ENCODE measurements at regions not wholly inside any gene's neighbourhood (a gene's known extent, or its start where the extent isn't known, plus 50 kb on each side); places are given as distances from the start of the nearest gene placed in this dataset.
"Not testable (repeated sequence)": the region's sequence is repeated elsewhere in the genome, so short reads cannot be mapped to it uniquely, and the experiment has no call there.

DNA sequence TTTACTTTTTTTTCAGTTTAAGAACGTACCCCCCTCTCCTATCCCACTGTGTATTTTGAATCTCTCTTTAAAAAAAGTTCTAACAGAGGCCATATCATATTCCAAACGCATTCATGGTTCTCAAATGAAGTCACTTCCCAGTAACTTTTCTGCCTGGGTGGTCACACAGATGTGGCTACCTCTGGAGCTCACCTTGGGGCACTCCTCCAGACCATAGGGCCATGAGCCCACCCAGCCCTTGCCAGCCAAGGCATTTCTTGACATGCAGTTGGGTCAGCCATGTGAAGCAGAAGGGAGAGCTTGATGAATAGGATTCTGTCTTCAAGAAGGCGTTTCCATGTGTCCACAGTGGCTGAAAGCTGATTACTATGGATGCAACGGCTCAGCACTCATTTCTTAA is 239.3 kb downstream of the RAB11FIP2 start:
- DNase-seq (ENCODE audit: low spot score): no peak
- in situ Hi-C loops (cut with HindIII; ENCODE audit: low sequenced_read_pairs): no loop called here

DNA sequence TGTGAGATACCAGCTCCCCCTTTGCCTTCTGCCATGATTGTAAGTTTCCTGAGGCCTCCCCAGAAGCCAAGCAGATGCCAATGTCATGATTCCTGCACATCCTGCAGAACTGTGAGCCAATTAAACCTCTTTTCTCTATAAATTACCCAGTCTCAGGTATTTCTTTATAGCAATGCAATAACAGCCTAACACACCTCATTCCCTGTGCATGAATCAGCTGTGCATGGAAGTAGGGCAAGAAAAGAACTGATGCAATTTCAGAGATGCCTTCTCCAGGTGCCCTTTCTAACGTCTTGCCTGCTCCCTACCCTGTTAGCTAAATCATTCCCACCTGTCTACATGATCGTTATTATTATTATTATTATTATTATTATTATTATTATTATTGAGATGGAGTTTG is 230.9 kb downstream of the RAB11FIP2 start:
- in situ Hi-C loops (cut with HindIII; ENCODE audit: low sequenced_read_pairs); DNase-seq (ENCODE audit: low spot score): not testable (repeated sequence)

DNA sequence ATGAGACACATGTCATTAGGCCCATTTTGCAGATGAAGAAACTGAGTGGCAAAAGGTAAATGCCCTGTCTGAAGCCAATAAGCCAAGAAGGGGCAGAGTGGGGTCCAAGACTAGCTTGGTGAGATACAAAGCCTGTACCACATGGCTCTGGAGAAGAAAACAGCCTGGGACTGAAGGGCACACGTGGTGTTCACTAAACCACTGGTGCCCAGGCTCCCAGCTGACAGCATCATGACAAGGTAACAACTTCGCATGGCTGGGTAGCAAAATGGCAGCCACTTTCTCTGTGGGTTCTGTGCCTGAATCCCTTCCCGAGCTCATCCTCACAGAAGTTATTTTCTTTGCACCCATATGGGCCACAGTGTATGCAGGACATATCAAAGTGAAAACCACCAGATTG is 229.6 kb downstream of the RAB11FIP2 start:
- no peak for DNase-seq (ENCODE audit: low spot score)

DNA sequence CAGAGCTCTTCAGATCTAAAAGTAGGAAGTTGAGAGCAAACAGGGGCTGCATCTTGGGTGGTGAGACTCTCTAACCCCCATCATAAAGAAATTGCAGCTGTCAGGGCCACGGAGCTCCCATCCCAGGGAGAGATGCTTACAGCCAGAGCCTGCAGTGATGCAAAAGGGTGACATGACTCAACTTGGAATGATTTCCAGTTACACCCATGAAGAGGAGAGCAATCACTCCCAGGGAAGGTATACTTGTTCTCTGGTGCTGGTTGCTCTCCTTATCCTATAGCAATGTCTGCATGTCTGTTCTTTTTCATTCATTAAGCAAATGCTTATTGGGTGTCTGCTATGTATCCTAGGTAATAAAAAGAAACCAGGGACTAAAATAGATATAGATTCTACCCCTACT is 228.0 kb downstream of the RAB11FIP2 start:
- no peak for DNase-seq (ENCODE audit: low spot score)
- in situ Hi-C loops (cut with HindIII; ENCODE audit: low sequenced_read_pairs): no loop called here

More for the DNA sequence above, 229.6 kb downstream of the RAB11FIP2 start:
- in situ Hi-C loops (cut with HindIII; ENCODE audit: low sequenced_read_pairs): no loop called here

DNA sequence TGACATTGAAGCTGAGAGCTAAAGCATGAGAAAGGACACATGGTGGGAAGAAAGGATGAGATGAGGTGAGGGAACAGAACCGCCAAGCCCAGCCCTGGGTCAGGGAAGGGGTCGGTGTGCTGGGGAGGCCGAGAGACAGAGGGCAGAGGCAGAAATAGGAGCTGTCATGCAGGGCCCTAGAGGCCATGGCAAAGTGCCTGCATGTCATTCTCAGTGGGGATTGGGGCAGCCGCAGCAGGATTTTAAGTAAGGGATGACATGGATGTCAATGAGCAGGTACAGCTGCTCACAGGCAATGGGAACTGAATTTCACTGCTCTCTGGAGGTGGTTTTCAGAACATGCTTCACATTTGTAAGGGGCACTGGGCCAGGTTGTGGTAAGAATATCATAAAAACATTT is 227.4 kb downstream of the RAB11FIP2 start:
- in situ Hi-C loops (cut with HindIII; ENCODE audit: low sequenced_read_pairs): no loop called here
- no peak for DNase-seq (ENCODE audit: low spot score)

DNA sequence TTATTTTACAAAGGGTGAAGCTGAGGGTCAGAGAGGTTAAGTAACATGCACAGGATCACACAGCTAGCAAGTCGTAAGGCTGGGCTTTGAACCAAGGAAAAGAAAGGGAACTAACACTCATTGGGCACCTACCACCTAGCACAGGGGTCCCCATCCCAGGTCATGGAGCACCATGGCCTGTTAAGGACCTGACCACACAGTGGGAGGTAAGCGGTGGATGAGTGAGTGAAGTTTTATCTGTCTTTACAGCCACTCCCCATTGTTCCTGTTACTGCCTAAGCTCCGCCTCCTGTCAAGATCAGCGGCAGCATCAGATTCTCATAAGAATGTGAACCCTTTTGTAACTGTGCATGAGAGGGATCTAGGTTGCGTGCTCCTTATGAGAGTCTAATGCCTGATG is 222.8 kb downstream of the RAB11FIP2 start:
- no peak for DNase-seq (ENCODE audit: low spot score)
- in situ Hi-C loops (cut with HindIII; ENCODE audit: low sequenced_read_pairs): no loop called here

DNA sequence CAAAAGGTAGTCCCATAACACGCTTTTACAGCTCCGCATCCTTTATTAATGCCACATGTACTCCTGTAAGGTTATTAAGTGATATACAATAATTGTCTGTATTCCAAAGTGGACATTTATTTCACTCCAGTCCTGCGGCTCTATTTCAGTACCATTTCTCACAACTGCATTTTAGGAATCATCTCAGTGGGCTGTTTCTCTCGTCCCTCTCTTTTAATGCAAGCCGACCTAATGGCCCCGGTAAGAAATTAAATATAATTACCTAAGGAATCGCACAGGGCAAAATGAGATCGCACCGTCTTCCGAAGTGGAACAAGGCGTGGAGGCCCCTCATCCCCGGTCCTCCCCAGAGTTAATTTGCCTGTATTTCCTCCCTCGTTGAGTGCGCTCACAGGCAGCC is 216.5 kb downstream of the RAB11FIP2 start:
- in situ Hi-C loops (cut with HindIII; ENCODE audit: low sequenced_read_pairs): no loop called here
- no peak for DNase-seq (ENCODE audit: low spot score)

DNA sequence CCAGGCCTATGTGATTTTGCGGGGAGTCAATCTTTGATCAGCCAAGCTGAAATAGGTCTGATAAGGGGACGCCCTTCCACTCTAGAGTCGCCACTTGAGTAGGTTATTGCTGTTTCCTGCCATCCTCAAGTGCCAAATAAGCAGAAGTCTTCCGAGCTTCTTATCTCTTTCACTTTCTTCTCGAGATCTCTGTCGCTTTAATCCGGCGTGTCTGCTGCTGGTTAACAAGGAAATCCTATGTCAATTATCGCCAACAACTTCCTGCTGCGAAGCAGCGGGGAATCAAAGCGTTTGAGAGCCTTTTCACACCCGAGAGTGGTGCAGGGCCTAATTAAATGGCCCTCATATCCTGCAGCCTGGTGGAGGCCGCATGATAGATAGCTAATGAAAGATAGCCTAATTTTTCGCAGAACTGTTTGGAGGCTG is 215.9 kb downstream of the RAB11FIP2 start:
- no peak for DNase-seq (ENCODE audit: low spot score)
- in situ Hi-C loops (cut with HindIII; ENCODE audit: low sequenced_read_pairs): no loop called here

DNA sequence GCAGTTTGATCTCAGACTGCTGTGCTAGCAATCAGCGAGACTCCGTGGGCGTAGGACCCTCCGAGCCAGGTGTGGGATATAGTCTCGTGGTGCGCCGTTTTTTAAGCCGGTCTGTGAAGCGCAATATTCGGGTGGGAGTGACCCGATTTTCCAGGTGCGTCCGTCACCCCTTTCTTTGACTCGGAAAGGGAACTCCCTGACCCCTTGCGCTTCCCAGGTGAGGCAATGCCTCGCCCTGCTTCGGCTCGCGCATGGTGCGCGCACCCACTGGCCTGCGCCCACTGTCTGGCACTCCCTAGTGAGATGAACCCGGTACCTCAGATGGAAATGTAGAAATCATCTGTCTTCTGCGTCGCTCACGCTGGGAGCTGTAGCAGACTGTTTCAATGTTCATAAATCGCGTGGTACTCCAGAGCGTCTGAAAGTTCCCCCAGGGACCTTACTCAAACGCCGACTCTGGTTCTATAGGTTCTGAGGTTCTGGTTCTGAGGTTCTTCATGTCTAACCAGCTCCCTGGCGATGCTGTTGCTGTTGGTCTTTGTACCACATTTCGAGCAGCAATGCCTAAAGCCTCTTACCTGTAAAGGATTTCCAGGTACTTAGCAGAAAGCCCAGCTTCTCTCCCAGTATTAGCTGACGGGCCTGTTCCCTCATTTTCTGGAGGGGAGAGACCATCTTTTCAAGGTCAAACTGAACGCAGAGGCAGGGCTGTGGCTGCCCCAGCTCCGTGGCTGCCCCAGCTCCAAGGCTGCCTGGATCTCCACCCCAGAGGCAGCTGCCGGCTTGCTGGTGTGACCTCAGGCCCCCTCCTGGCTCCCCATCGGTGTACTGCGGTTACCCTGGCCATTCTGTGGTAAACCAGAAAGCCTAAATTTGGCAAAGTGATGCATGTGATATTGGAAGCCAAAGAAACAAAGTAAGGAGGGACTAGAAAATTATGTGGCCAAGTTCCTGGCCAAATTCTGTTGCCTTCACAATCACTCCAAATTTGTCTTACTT is 207.9 kb downstream of the RAB11FIP2 start:
- in situ Hi-C loops (cut with HindIII; ENCODE audit: low sequenced_read_pairs); DNase-seq (ENCODE audit: low spot score): not testable (repeated sequence)

DNA sequence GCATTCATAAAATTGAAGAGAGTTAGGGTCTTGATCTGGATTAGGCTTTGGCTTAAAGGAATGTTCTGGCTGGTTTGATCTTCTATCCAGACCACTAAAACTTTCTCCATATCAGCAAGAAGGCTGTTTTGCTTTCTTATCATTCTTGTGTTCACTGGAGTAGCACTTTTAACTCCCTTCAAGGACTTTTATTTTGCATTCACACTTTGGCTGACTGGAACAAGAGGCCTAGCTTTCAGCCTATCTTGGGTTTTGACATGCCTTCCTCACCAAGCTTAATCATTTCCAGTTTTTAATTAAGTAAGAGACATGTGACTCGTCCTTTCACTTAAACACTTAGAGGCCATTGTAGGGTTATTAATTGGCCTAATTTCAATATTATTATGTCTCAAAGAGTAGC is 190.3 kb downstream of the RAB11FIP2 start:
- DNase-seq (ENCODE audit: low spot score); in situ Hi-C loops (cut with HindIII; ENCODE audit: low sequenced_read_pairs): not testable (repeated sequence)

DNA sequence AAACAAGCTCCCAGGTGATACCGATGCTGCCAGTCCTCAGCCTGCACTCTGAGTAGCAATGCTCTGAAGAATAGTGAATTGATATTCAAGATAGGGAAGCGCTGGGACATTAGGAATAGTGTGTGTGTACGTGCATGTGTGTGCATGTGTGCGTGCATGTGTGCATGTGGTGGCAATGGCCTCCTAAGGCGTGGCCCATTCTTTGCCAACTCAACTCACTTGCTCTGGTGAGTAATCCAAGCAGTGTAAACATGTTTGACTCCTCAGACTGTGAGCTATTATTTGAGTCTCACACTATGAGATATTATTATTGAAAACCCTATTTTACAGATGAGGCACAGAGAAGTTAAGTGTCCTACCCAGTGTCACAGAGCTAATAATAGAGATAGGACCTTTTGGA is 186.6 kb downstream of the RAB11FIP2 start:
- no peak for DNase-seq (ENCODE audit: low spot score)
- in situ Hi-C loops (cut with HindIII; ENCODE audit: low sequenced_read_pairs): no loop called here

DNA sequence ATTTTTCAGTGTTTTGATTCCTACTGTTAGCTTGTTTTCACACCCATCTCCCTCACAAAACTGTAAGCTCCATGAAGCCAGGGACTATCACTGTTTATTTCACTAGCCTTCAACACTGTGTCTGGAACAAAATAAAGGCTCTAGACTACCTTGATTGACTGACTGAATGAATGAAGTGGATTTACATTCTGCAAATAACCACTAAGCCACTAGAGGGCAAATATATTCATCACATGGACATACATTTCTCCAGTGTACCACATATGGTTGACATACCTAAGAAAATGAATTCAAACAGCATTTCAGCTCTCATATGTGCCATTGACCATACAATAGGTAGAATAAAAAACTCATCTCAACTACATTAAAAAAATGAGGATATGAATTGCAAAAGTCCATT is 185.9 kb downstream of the RAB11FIP2 start:
- in situ Hi-C loops (cut with HindIII; ENCODE audit: low sequenced_read_pairs): no loop called here
- no peak for DNase-seq (ENCODE audit: low spot score)

DNA sequence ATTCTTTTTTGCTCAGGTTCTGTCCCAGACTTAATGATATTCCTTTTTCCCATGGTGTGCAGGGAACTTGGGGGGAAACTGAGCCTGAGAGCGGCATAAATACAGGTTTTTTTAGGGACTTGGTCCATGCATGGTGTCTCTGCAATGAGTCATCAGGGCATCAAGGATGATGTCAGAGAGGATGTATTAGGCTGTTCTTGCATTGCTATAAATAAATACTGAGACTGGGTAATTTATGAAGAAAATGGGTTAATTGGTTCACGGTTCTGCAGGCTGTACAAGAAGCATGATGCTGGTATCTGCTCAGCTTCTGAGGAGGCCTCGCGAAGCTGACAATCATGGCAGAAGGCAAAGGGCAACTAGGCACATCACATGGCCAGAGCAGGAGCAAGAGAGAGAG is 185.4 kb downstream of the RAB11FIP2 start:
- in situ Hi-C loops (cut with HindIII; ENCODE audit: low sequenced_read_pairs): no loop called here
- no peak for DNase-seq (ENCODE audit: low spot score)

DNA sequence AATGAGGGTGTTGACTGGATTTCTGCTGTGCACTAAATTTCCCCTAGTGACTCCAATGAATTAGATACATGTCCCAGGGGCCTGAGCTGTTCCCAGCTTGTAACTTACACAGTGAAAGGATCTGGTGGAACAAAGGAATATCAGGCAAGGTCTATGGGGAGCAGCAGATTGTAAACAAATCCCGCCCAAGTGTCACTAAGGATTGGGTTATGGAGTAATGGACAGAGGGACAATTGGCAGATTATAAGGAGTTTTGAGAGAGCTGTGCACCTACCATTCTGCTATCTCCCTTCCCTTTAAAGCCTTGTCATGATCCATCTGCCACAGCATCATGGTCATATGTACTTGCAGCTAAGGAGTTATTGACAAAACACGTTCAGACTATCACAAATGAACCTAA is 183.0 kb downstream of the RAB11FIP2 start:
- in situ Hi-C loops (cut with HindIII; ENCODE audit: low sequenced_read_pairs): no loop called here

DNA sequence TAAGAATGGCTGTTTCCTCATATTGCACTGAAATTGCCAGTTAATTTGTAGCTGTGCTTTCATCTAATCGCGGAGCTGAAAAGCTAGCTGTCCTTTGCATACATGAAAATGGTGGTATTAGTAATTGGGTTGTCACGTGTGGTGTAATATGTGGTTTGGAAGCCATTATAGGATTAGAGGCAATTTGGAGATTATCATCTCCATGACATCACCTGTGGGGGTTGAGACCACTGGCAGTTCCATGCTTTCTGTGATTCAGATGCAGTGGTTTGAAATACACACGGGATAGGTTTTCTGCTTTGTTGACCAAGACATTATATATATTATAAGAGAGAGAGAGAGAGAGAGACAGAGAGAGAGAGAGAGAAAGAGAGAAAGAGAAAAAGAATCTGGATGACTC is 180.8 kb downstream of the RAB11FIP2 start:
- in situ Hi-C loops (cut with HindIII; ENCODE audit: low sequenced_read_pairs): no loop called here
- no peak for DNase-seq (ENCODE audit: low spot score)

More for the DNA sequence above, 183.0 kb downstream of the RAB11FIP2 start:
- no peak for DNase-seq (ENCODE audit: low spot score)

DNA sequence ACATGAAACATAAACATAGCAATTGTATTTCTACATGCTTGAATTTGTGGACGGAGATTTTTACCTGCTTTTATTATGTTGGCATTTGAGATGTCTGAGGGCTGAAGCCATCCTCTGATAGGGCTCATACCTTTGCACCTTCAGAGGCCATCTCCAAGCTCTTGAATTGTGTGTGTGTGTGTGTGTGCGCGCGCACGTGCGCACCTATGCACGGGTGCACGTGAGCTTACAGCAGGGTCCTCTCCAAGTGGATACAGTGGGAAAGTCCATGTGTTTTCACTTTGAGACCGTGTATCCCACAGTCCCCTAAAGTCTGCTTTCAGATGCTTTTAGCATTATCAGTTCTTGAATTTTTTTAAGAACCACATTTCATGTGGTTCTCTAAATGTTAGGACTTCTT is 178.6 kb downstream of the RAB11FIP2 start:
- in situ Hi-C loops (cut with HindIII; ENCODE audit: low sequenced_read_pairs): no loop called here
- no peak for DNase-seq (ENCODE audit: low spot score)

DNA sequence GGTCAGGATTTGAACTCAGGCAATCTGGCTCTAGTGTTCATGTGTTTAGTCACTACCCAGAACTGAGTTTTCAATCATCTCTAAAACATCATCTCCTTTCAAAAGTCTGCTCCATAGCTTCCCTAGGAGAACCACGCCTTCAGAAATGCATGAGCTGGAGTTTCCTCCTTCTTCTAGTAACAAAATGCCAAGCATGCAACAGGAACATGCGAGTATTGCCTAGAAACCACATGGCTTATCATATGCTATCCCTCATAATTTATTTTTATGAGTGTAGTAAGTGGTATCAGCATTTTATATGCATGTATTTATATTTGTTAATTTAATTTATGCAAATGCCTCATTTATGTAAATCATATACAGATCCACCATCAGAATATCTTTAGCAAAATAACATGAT is 170.9 kb downstream of the RAB11FIP2 start:
- DNase-seq (ENCODE audit: low spot score): no peak
- in situ Hi-C loops (cut with HindIII; ENCODE audit: low sequenced_read_pairs): no loop called here

DNA sequence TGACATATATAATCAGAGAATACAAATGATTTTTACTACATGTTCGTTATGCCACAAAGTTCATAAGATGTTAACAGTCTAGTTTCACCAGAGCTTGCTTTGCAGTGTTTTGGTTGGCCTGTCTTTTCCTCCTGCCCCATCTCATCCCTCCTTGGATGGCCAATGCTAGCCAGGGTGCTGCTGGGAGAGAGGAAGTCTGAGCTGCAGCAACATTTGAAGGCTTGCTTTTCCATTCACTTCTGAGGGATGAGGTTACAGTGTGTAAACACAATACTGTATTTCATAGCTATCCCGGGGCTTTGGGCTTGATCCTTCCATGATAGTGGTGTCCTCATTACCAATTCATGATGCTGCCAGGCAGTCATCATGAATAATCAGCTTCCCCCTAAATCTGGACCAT is 170.5 kb downstream of the RAB11FIP2 start:
- in situ Hi-C loops (cut with HindIII; ENCODE audit: low sequenced_read_pairs): no loop called here
- no peak for DNase-seq (ENCODE audit: low spot score)

DNA sequence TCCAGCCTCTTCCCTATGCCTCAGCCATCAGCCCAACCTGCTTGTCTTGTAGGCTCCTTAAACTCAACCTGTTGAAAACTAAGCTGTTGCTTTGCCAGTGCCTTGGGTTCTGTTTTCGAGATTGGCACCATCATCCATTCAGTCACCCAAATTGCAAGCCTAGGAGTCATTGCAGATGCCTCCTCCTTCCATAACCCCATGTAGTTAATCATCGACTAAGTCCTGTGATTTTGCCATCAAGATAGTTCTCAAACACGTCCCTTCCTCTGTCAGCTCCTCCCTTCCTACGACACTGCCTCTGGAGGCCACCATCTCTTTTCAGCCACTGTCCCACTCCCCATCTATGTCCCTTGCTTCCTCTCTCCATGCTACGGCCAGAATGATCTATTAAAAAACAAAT is 168.1 kb downstream of the RAB11FIP2 start:
- in situ Hi-C loops (cut with HindIII; ENCODE audit: low sequenced_read_pairs): no loop called here
- DNase-seq (ENCODE audit: low spot score): no peak

DNA sequence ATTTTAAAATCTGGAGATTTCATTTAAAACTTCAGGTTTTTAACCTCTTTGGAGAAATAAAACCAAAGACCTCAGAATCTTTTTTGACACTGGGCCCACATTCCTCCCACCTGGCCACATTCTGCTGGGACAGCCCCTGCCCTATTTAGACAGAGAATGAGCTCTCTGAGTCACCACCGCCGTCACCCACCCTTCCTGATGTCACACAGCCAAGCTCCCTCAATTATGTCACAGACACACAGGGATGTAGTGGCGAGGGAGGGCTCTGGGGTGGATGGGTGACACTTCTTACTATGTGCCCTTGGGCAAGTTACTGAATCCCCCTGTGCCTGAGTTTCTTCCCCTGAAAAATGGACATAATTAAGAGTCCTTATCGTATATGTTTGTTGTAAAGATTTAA is 162.6 kb downstream of the RAB11FIP2 start:
- in situ Hi-C loops (cut with HindIII; ENCODE audit: low sequenced_read_pairs): no loop called here
- DNase-seq (ENCODE audit: low spot score): no peak

DNA sequence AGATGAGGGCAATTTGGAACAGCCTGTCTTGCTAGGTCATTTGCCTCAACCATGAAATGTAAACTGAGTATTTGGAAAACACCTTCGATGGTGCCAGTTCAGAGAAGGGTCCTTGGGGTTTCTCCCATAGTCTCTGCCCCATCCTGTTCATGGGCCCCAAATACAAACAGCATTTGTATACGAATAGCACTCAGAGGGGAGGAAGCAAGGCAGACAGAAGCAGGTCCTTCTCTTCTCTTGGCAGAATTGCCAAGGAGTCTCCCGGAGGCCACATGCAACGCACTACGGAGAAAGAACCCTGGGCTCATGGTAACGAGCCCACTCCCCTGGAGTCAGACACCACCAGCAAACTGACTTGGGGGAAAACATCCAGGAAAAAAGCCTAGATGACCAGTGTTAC is 162.1 kb downstream of the RAB11FIP2 start:
- no peak for DNase-seq (ENCODE audit: low spot score)
- in situ Hi-C loops (cut with HindIII; ENCODE audit: low sequenced_read_pairs): no loop called here

Data from G401 (cell line).